ENCODE measurements at regions not wholly inside any gene's neighbourhood (a gene's known extent, or its start where the extent isn't known, plus 50 kb on each side); places are given as distances from the start of the nearest gene placed in this dataset.

DNA sequence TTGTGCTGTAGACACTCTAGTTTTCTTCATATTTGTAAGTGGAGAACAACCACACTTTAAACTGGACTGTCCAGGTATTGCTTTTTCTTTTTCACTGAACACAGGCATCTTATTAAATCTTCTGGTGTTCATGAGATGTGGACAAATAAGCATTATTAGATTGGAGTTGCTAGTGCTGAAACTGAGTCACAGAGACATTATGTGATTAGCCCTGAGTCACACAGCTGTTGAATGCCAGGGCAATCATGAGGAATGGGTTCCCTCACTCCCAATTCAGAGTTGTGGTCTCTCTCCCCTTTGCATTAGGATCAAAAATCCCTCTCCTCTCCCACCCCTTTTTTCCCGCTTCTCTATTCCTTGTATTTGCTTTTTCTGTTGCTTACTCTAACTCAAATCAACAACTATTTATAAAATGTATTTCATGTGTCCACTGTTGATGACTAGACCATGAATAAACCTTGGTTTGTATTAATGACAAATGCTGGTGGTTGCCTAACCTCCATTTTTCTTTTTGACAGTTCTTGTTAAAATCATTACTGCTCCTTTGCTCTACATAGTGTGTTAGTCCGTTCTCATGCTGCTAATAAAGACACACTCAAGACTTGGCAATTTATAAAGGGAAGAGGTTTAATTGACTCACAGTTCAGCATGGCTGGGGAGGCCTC lies 738.2 kb downstream of the BRINP1 start:
- Histone ChIP-seq H4K20me1 (no peaks in the 10 kb centered on the region), H3K4me2 (no peak overlapping the region), H3K4me1 (no peaks in the 10 kb centered on the region), H3K4me3 (no peak overlapping the region), H3K9me3 (no peaks in the 10 kb centered on the region), H3K9ac (no peak overlapping the region), H3K27ac (no peak overlapping the region), H3K27me3 (no peaks in the 10 kb centered on the region), H3K36me3 (no peaks in the 10 kb centered on the region)
- TF ChIP-seq Cebpa-rat (IDR thresholded peaks at IDR 0.05) = no peak

DNA sequence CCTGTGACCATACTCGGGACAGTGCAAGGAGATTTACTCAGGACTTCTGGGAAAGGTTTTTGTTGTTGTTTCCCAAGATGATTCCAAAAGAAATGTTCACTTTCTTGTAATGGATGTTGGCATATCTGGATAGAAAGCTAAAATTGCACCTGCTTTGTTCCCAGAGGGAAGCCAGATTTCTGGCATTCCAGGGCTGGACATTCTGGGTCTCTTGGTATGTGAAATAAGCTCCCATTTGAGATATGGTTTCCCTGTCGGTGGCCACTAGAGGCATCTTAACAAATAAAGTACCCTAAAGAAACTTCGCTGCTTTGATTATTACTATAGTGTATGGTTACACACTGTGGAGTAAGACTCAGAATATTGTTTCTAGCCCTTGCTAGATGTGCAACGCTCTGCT lies 737.3 kb downstream of the BRINP1 start:
- Histone ChIP-seq H3K4me3 (no peak overlapping the region), H3K27ac (no peak overlapping the region), H3K27me3 (no peaks in the 10 kb centered on the region), H3K4me1 (no peaks in the 10 kb centered on the region), H3K36me3 (no peaks in the 10 kb centered on the region), H3K9me3 (no peaks in the 10 kb centered on the region), H3K4me2 (no peak overlapping the region), H3K9ac (no peak overlapping the region), H4K20me1 (no peaks in the 10 kb centered on the region)
- TF ChIP-seq Cebpa-rat (IDR thresholded peaks at IDR 0.05) = no peak

DNA sequence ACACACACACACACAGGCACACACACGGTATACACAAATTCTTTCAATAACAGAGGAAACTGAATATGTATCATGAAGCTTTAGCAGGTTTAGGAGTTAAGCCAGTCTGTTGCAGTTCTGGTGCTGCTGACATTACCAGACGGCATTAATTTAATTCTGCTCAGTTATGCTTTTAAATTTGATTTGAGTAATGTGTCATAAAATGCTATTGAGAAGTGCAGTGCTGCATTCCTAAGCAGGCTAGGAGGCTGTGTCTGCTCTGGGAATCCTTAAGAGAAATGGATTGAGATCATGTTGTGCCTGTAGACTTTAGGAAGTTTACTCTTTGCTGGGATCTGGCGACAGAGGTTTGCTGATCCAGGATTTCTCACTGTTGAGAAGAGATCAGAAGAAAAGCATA lies 733.8 kb downstream of the BRINP1 start:
- no peaks in the 10 kb centered on the region for H3K4me1 ChIP-seq
- H3K9ac ChIP-seq = no peak overlapping the region
- H3K4me2 ChIP-seq = no peak overlapping the region
- H4K20me1 ChIP-seq = no peaks in the 10 kb centered on the region
- no peak for TF ChIP-seq Cebpa-rat (IDR thresholded peaks at IDR 0.05)
- H3K36me3 ChIP-seq = no peaks in the 10 kb centered on the region
- H3K4me3 ChIP-seq = no peak overlapping the region
- H3K27ac ChIP-seq = no peak overlapping the region
- H3K9me3 ChIP-seq = peaks cover 10% of the 10 kb centered on the region
- H3K27me3 ChIP-seq = no peaks in the 10 kb centered on the region

DNA sequence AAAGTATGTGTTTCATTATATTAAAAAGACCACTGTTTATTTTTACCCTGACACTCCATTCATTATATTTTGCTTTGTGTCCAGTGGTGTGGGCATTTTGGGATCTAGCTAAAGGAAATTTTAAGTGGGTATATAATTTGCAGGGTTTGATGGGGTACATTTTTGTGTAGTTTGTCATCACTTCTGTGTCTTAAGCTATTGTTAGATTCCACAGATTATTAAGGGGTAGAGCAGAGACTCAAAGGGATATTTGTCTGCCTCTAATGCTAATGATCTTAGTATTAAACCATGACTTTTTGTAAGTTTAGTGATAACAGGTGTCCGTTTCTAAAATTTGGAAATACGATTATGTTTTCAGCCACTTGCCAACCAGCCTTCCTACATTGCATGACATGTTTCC lies 731.6 kb downstream of the BRINP1 start:
- Histone ChIP-seq H3K9ac (no peak overlapping the region), H3K4me2 (no peak overlapping the region), H3K4me3 (no peak overlapping the region), H3K9me3 (peaks cover 10% of the 10 kb centered on the region), H3K27ac (no peak overlapping the region), H3K4me1 (no peaks in the 10 kb centered on the region), H3K27me3 (no peaks in the 10 kb centered on the region), H4K20me1 (no peaks in the 10 kb centered on the region), H3K36me3 (no peaks in the 10 kb centered on the region)
- TF ChIP-seq Cebpa-rat (IDR thresholded peaks at IDR 0.05) = no peak

DNA sequence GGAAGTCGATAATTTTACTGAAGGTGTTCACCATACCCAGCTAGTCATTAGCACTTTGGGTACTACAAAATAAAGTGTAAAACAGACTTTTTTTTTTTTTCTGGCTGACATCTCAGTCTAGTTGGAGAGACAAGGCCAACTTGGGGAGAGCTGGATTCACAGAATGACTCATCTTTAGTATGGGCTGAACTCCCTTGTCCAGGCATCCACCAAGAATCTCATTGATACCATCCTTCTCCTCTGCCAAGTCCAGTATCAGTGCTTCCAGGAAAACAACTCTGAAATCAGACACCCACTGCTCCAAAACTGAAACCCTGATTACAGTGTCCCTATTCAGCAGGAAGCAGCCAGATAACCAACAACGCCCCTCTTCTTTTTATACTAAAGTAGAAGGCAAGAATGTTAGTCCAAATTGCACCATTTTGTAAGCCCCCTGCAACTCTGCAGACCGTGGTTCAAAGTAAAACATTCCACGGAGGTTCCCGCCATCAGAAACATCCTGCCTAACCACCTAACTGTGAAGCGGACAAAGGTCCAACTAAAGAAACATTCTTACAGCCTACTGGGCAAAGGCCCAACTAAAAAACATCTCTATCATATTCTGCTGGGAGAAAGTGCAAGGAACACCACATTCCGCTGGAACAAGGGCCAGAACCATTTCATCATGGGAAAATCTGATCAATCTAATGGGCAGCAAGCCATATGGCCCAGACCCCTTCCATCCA lies 728.2 kb downstream of the BRINP1 start:
- Histone ChIP-seq H3K9me3 (peaks cover 16% of the 10 kb centered on the region), H3K4me1 (no peaks in the 10 kb centered on the region)

DNA sequence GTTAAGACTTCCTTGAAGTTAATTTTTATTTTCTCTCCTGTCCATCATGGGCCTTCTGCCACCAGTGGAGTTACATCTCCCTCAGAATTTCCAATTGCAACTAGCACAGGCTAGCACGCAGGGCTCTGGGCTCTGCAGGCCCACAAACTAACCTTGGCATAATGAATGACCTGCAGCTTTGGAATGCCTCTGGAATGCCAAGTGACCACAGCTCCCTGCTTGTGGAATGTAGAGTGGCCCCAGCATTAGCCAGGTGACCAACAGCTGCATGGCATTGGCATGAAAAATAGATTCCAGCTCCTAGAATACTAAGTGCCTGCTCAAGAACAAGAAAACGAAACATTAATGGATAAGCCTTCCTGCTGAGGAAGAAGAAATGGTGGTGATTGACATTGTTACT lies 726.1 kb downstream of the BRINP1 start:
- Histone ChIP-seq H3K4me3 (no peak overlapping the region), H3K27ac (no peak overlapping the region), H3K4me2 (no peak overlapping the region), H3K4me1 (no peaks in the 10 kb centered on the region), H3K27me3 (no peaks in the 10 kb centered on the region), H3K9ac (no peak overlapping the region), H4K20me1 (no peaks in the 10 kb centered on the region), H3K36me3 (no peaks in the 10 kb centered on the region), H3K9me3 (peaks cover 21% of the 10 kb centered on the region)
- TF ChIP-seq Cebpa-rat (IDR thresholded peaks at IDR 0.05) = no peak

More for the DNA sequence above, 728.2 kb downstream of the BRINP1 start:
- H3K27me3 ChIP-seq = no peaks in the 10 kb centered on the region
- no peak for TF ChIP-seq Cebpa-rat (IDR thresholded peaks at IDR 0.05)
- no peak overlapping the region for H3K4me2 ChIP-seq
- H4K20me1 ChIP-seq = no peaks in the 10 kb centered on the region
- no peak overlapping the region for H3K9ac ChIP-seq
- H3K36me3 ChIP-seq = no peaks in the 10 kb centered on the region
- no peak overlapping the region for H3K4me3 ChIP-seq
- H3K27ac ChIP-seq = no peak overlapping the region

DNA sequence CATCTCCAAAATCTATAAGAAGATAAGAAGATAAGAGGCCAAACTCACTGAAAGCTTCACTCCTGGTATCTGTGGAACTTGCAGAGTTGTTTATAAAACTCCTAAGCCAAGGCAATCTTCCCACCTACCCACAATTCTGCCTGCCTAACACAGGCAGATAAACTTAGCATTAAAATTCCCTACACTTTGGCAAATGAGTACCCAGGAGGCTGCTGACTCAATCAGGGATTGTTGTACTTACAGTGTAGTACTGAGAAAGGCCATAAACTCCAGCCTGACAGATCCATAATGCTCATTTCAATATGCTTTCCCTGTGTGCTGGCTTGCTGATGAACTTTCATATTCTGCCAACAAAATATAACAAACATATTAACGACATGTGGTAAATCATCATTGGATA lies 725.2 kb downstream of the BRINP1 start:
- H4K20me1 ChIP-seq = no peaks in the 10 kb centered on the region
- H3K27ac ChIP-seq = no peak overlapping the region
- no peak overlapping the region for H3K4me3 ChIP-seq
- H3K9ac ChIP-seq = no peak overlapping the region
- no peaks in the 10 kb centered on the region for H3K36me3 ChIP-seq
- no peak overlapping the region for H3K4me2 ChIP-seq
- no peaks in the 10 kb centered on the region for H3K27me3 ChIP-seq
- H3K9me3 ChIP-seq = peaks cover 14% of the 10 kb centered on the region
- TF ChIP-seq Cebpa-rat (IDR thresholded peaks at IDR 0.05) = no peak
- no peaks in the 10 kb centered on the region for H3K4me1 ChIP-seq

DNA sequence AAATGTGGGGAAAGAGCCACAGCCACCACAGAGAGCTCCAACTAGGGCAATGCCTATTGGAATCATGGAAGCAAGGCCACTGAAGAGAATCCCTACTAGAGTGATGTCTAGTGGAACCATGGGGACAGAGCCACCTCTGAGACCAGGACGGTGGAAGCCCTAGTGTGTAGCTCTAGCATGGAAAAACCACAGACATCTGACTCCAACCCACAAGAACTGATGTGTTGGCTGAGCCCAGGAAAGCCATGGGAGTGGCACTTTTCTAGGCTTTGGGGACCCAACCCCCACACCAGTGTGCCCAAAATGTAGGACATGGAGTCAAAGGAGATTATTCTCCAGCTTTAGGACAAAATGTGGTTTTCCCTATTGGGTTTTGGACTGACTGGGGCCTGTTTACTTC lies 721.9 kb downstream of the BRINP1 start:
- Histone ChIP-seq H3K9me3 (peaks cover 11% of the 10 kb centered on the region), H3K4me2 (no peak overlapping the region), H3K27me3 (no peaks in the 10 kb centered on the region), H3K36me3 (no peaks in the 10 kb centered on the region), H3K27ac (no peak overlapping the region), H3K4me3 (no peak overlapping the region), H3K4me1 (no peaks in the 10 kb centered on the region), H3K9ac (no peak overlapping the region), H4K20me1 (no peaks in the 10 kb centered on the region)
- no peak for TF ChIP-seq Cebpa-rat (IDR thresholded peaks at IDR 0.05)

DNA sequence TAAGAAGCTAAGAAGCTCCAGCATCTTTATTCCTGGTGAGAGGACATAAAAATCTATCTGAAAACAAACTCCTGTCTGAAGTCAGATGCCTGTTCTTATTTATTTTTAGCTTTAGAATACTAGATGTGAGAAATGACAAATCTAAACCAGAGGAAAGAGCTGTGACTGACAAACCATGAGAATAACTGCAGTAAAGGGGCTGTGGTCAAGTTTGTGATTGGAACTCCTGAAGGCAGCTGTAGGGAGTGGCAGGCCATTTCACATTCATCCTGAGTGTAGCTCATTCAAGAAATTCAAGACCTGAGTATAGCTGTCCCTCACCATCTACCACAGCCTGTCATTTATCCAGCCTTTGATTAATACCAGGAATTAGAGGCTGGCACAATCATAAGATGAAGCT lies 718.8 kb downstream of the BRINP1 start:
- no peak overlapping the region for H3K4me3 ChIP-seq
- H4K20me1 ChIP-seq = no peaks in the 10 kb centered on the region
- no peaks in the 10 kb centered on the region for H3K4me1 ChIP-seq
- H3K27me3 ChIP-seq = no peaks in the 10 kb centered on the region
- H3K4me2 ChIP-seq = no peak overlapping the region
- no peak overlapping the region for H3K27ac ChIP-seq
- H3K9me3 ChIP-seq = peaks cover 11% of the 10 kb centered on the region
- no peaks in the 10 kb centered on the region for H3K36me3 ChIP-seq
- no peak overlapping the region for H3K9ac ChIP-seq
- TF ChIP-seq Cebpa-rat (IDR thresholded peaks at IDR 0.05) = no peak

DNA sequence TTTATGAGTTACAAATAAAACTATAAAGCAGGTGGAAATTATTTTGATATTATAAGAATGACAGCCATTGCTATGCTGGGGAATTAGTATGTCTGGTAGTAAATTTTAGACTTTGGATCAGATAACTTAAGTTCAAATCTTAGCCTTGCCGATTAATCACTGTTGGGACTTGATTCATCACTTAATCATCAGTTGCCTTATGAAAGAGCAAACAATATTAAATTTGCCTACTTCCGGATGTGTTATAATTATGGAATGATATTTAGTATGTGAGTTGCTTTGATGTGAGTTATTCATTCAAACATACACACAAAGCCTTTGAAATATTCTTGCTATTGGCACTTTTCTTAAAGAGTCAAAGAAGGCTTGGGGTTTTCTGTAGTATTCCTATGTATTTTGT lies 717.7 kb downstream of the BRINP1 start:
- no peaks in the 10 kb centered on the region for H3K27me3 ChIP-seq
- no peaks in the 10 kb centered on the region for H4K20me1 ChIP-seq
- H3K4me3 ChIP-seq = no peak overlapping the region
- H3K4me1 ChIP-seq = no peaks in the 10 kb centered on the region
- H3K9me3 ChIP-seq = no peaks in the 10 kb centered on the region; the same call in 1 of the 2 replicates
- TF ChIP-seq Cebpa-rat (IDR thresholded peaks at IDR 0.05) = no peak
- H3K36me3 ChIP-seq = no peaks in the 10 kb centered on the region
- no peak overlapping the region for H3K4me2 ChIP-seq
- H3K27ac ChIP-seq = no peak overlapping the region
- H3K9ac ChIP-seq = no peak overlapping the region
